ENCODE measurements at regions not wholly inside any gene's neighbourhood (a gene's known extent, or its start where the extent isn't known, plus 50 kb on each side); places are given as distances from the start of the nearest gene placed in this dataset.
"Not testable (repeated sequence)": the region's sequence is repeated elsewhere in the genome, so short reads cannot be mapped to it uniquely, and the experiment has no call there.

- Histone ChIP-seq H3K9me3 (ENCODE audit: control insufficient read depth, insufficient read depth, low read depth, low read length) (no peaks in the 10 kb centered on the region), H3K36me3 (ENCODE audit: control insufficient read depth, insufficient read depth, low read length) (no peaks in the 10 kb centered on the region), H3K9ac (ENCODE audit: low read length) (no peak overlapping the region), H3K4me3 (ENCODE audit: low read depth, low read length) (no peak overlapping the region), H3K27ac (ENCODE audit: low read depth, low read length) (no peak overlapping the region), H3K4me1 (ENCODE audit: control insufficient read depth, insufficient read depth, low read length) (no peaks in the 10 kb centered on the region), H3K27me3 (ENCODE audit: control insufficient read depth, insufficient read depth, low read length) (no peaks in the 10 kb centered on the region; the same call in 1 of the 2 replicates)
These were observed 116.6 kb upstream of the HTR1E start for GRCh38 chr6:86820750-86821149.

- Histone ChIP-seq H3K4me3 (ENCODE audit: low read depth, low read length) (no peak overlapping the region), H3K36me3 (ENCODE audit: control insufficient read depth, insufficient read depth, low read length) (no peaks in the 10 kb centered on the region), H3K9me3 (ENCODE audit: control insufficient read depth, insufficient read depth, low read depth, low read length) (no peaks in the 10 kb centered on the region), H3K27ac (ENCODE audit: low read depth, low read length) (no peak overlapping the region), H3K9ac (ENCODE audit: low read length) (no peak overlapping the region), H3K27me3 (ENCODE audit: control insufficient read depth, insufficient read depth, low read length) (no peaks in the 10 kb centered on the region), H3K4me1 (ENCODE audit: control insufficient read depth, insufficient read depth, low read length) (no peaks in the 10 kb centered on the region)
These were observed 143.7 kb upstream of the HTR1E start for GRCh38 chr6:86793649-86794048.

- Histone ChIP-seq H3K9ac (ENCODE audit: low read length) (no peak overlapping the region), H3K27ac (ENCODE audit: low read depth, low read length) (no peak overlapping the region), H3K36me3 (ENCODE audit: control insufficient read depth, insufficient read depth, low read length) (no peaks in the 10 kb centered on the region), H3K27me3 (ENCODE audit: control insufficient read depth, insufficient read depth, low read length) (no peaks in the 10 kb centered on the region), H3K4me1 (ENCODE audit: control insufficient read depth, insufficient read depth, low read length) (no peaks in the 10 kb centered on the region), H3K4me3 (ENCODE audit: low read depth, low read length) (no peak overlapping the region), H3K9me3 (ENCODE audit: control insufficient read depth, insufficient read depth, low read depth, low read length) (no peaks in the 10 kb centered on the region)
These were observed 145.9 kb upstream of the HTR1E start for GRCh38 chr6:86791476-86791875.

GRCh38 chr6:86789779-86790411, 147.4 kb upstream of the HTR1E start:
- Histone ChIP-seq H3K27me3 (ENCODE audit: control insufficient read depth, insufficient read depth, low read length) (no peaks in the 10 kb centered on the region), H3K9me3 (ENCODE audit: control insufficient read depth, insufficient read depth, low read depth, low read length) (no peaks in the 10 kb centered on the region), H3K9ac (ENCODE audit: low read length) (no peak overlapping the region), H3K27ac (ENCODE audit: low read depth, low read length) (no peak overlapping the region), H3K36me3 (ENCODE audit: control insufficient read depth, insufficient read depth, low read length) (no peaks in the 10 kb centered on the region), H3K4me3 (ENCODE audit: low read depth, low read length) (no peak overlapping the region), H3K4me1 (ENCODE audit: control insufficient read depth, insufficient read depth, low read length) (no peaks in the 10 kb centered on the region)

GRCh38 chr6:86782328-86782727, 155.0 kb upstream of the HTR1E start:
- Histone ChIP-seq H3K36me3 (ENCODE audit: control insufficient read depth, insufficient read depth, low read length) (no peaks in the 10 kb centered on the region), H3K27ac (ENCODE audit: low read depth, low read length) (no peak overlapping the region), H3K4me3 (ENCODE audit: low read depth, low read length) (no peak overlapping the region), H3K27me3 (ENCODE audit: control insufficient read depth, insufficient read depth, low read length) (no peaks in the 10 kb centered on the region), H3K9ac (ENCODE audit: low read length) (no peak overlapping the region), H3K4me1 (ENCODE audit: control insufficient read depth, insufficient read depth, low read length) (no peaks in the 10 kb centered on the region), H3K9me3 (ENCODE audit: control insufficient read depth, insufficient read depth, low read depth, low read length) (no peaks in the 10 kb centered on the region)

GRCh38 chr6:86780923-86781322, 156.4 kb upstream of the HTR1E start:
- no peak overlapping the region for H3K9ac ChIP-seq (ENCODE audit: low read length)
- no peaks in the 10 kb centered on the region for H3K36me3 ChIP-seq (ENCODE audit: control insufficient read depth, insufficient read depth, low read length)
- H3K4me1 ChIP-seq (ENCODE audit: control insufficient read depth, insufficient read depth, low read length): no peaks in the 10 kb centered on the region
- no peaks in the 10 kb centered on the region for H3K27me3 ChIP-seq (ENCODE audit: control insufficient read depth, insufficient read depth, low read length)
- H3K9me3 ChIP-seq (ENCODE audit: control insufficient read depth, insufficient read depth, low read depth, low read length): no peaks in the 10 kb centered on the region
- no peak overlapping the region for H3K27ac ChIP-seq (ENCODE audit: low read depth, low read length)
- no peak overlapping the region for H3K4me3 ChIP-seq (ENCODE audit: low read depth, low read length)

GRCh38 chr6:86775893-86776292, 161.4 kb upstream of the HTR1E start:
- no peaks in the 10 kb centered on the region for H3K27me3 ChIP-seq (ENCODE audit: control insufficient read depth, insufficient read depth, low read length)
- H3K4me3 ChIP-seq (ENCODE audit: low read depth, low read length): no peak overlapping the region
- H3K27ac ChIP-seq (ENCODE audit: low read depth, low read length): no peak overlapping the region
- no peaks in the 10 kb centered on the region for H3K9me3 ChIP-seq (ENCODE audit: control insufficient read depth, insufficient read depth, low read depth, low read length)
- H3K4me1 ChIP-seq (ENCODE audit: control insufficient read depth, insufficient read depth, low read length): no peaks in the 10 kb centered on the region
- H3K9ac ChIP-seq (ENCODE audit: low read length): no peak overlapping the region
- H3K36me3 ChIP-seq (ENCODE audit: control insufficient read depth, insufficient read depth, low read length): no peaks in the 10 kb centered on the region

GRCh38 chr6:86765211-86765610, 172.1 kb upstream of the HTR1E start:
- H3K27ac ChIP-seq (ENCODE audit: low read depth, low read length): no peak overlapping the region
- no peaks in the 10 kb centered on the region for H3K4me1 ChIP-seq (ENCODE audit: control insufficient read depth, insufficient read depth, low read length)
- H3K9ac ChIP-seq (ENCODE audit: low read length): no peak overlapping the region
- H3K27me3 ChIP-seq (ENCODE audit: control insufficient read depth, insufficient read depth, low read length): no peaks in the 10 kb centered on the region
- no peak overlapping the region for H3K4me3 ChIP-seq (ENCODE audit: low read depth, low read length)
- H3K36me3 ChIP-seq (ENCODE audit: control insufficient read depth, insufficient read depth, low read length): no peaks in the 10 kb centered on the region
- peaks cover 15% of the 10 kb centered on the region for H3K9me3 ChIP-seq (ENCODE audit: control insufficient read depth, insufficient read depth, low read depth, low read length)

GRCh38 chr6:86759953-86760352, 177.4 kb upstream of the HTR1E start:
- H3K27ac ChIP-seq (ENCODE audit: low read depth, low read length); H3K4me3 ChIP-seq (ENCODE audit: low read depth, low read length); H3K9ac ChIP-seq (ENCODE audit: low read length); H3K27me3 ChIP-seq (ENCODE audit: control insufficient read depth, insufficient read depth, low read length); H3K36me3 ChIP-seq (ENCODE audit: control insufficient read depth, insufficient read depth, low read length): not testable (repeated sequence)
- Histone ChIP-seq H3K4me1 (ENCODE audit: control insufficient read depth, insufficient read depth, low read length) (0 out of 2 replicates have a peak, but pooled peaks cover 11% of the 10 kb centered on the region), H3K9me3 (ENCODE audit: control insufficient read depth, insufficient read depth, low read depth, low read length) (peaks cover 38% of the 10 kb centered on the region)

- H3K36me3 ChIP-seq (ENCODE audit: control insufficient read depth, insufficient read depth, low read length): no peaks in the 10 kb centered on the region
These were observed 180.6 kb upstream of the HTR1E start for GRCh38 chr6:86756640-86757229.

GRCh38 chr6:86744048-86744447, 193.3 kb upstream of the HTR1E start:
- Histone ChIP-seq H3K27me3 (ENCODE audit: control insufficient read depth, insufficient read depth, low read length) (no peaks in the 10 kb centered on the region), H3K27ac (ENCODE audit: low read depth, low read length) (no peak overlapping the region), H3K4me1 (ENCODE audit: control insufficient read depth, insufficient read depth, low read length) (no peaks in the 10 kb centered on the region), H3K9ac (ENCODE audit: low read length) (no peak overlapping the region), H3K36me3 (ENCODE audit: control insufficient read depth, insufficient read depth, low read length) (no peaks in the 10 kb centered on the region), H3K9me3 (ENCODE audit: control insufficient read depth, insufficient read depth, low read depth, low read length) (no peaks in the 10 kb centered on the region), H3K4me3 (ENCODE audit: low read depth, low read length) (no peak overlapping the region)

More at GRCh38 chr6:86756640-86757229, 180.6 kb upstream of the HTR1E start:
- Histone ChIP-seq H3K9ac (ENCODE audit: low read length) (no peak overlapping the region), H3K4me3 (ENCODE audit: low read depth, low read length) (no peak overlapping the region), H3K9me3 (ENCODE audit: control insufficient read depth, insufficient read depth, low read depth, low read length) (peaks cover 38% of the 10 kb centered on the region), H3K27ac (ENCODE audit: low read depth, low read length) (no peak overlapping the region), H3K4me1 (ENCODE audit: control insufficient read depth, insufficient read depth, low read length) (0 out of 2 replicates have a peak, but pooled peaks cover 11% of the 10 kb centered on the region), H3K27me3 (ENCODE audit: control insufficient read depth, insufficient read depth, low read length) (no peaks in the 10 kb centered on the region)

All from HUES6 (cell line).